ENCODE measurements at regions not wholly inside any gene's neighbourhood (a gene's known extent, or its start where the extent isn't known, plus 50 kb on each side); places are given as distances from the start of the nearest gene placed in this dataset.
"Not testable (repeated sequence)": the region's sequence is repeated elsewhere in the genome, so short reads cannot be mapped to it uniquely, and the experiment has no call there.

DNA sequence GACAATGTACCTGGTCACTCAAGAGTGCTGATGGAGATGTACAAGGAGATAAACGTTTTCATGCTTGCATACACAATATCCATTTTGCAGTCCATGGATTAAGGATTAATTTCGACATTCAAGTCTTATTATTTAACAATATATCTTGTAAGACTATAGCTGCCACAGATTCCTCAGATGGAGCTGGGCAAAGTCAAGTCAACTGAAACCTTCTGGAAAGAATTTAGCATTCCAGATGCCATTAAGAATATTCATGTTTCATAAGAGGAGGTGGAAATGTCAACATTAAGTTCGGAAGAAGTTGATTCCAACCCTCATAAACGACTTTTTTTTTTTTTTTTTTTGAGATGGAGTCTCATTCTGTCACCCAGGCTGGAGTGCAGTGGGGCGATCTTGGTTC lies 126.0 kb downstream of the SHANK2 start:
- intact Hi-C loops (cut with micrococcal nuclease); H3K36me3 Mint-ChIP-seq (ENCODE audit: low read depth); H3K9me3 Mint-ChIP-seq; H3K4me1 Mint-ChIP-seq (ENCODE audit: low read depth); H3K4me3 Mint-ChIP-seq (ENCODE audit: low read depth); H3K27me3 Mint-ChIP-seq (ENCODE audit: low read depth); H3K27ac Mint-ChIP-seq; DNase-seq (ENCODE audit: low spot score): not testable (repeated sequence)

DNA sequence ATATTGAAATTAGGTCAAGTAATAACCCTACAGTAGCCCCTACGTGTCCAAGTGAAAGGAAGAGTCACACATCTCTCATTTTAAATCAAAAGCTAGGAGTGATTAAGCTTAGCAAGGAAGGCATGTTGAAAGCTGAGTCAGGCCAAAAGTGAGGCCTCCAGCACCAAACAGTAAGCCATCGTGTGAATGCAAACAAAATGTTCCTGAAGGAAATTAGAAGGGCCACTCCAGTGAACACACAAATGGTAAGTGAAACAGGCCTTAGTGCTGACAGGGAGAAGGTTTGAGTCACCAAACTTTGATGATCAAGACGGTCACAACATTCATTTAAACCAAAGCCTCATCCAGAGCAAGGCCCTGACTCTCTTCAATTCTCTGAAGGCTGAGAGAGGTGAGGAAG lies 127.2 kb downstream of the SHANK2 start:
- Mint-ChIP-seq H3K36me3 (ENCODE audit: low read depth) (no peaks in the 10 kb centered on the region), H3K9me3 (peaks cover 5% of the 10 kb centered on the region), H3K27me3 (ENCODE audit: low read depth) (no peaks in the 10 kb centered on the region), H3K27ac (no peak overlapping the region), H3K4me3 (ENCODE audit: low read depth) (no peak overlapping the region), H3K4me1 (ENCODE audit: low read depth) (no peaks in the 10 kb centered on the region)
- intact Hi-C loops (cut with micrococcal nuclease), result no loop called here
- DNase-seq (ENCODE audit: low spot score), result no peak

DNA sequence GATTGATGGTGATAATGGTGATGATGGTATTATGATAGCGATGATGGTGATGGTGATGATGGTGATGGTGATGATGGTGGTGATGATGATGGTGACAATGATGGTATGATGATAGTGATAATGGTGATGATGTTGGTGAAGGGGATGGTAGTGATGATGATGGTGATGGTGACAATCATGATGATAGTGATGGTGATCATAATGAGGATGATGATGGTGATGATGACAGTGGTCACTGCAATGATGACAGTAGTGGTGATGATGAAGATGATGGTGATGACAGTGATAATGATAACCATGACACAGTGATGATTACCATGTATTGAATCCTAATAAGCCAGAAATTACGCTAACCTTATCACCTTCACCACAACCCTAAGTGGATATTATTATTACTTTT lies 128.2 kb downstream of the SHANK2 start:
- intact Hi-C loops (cut with micrococcal nuclease), result no loop called here
- Mint-ChIP-seq H3K27me3 (ENCODE audit: low read depth) (peaks cover 1% of the 10 kb centered on the region), H3K4me3 (ENCODE audit: low read depth) (no peak overlapping the region), H3K9me3 (peaks cover 5% of the 10 kb centered on the region), H3K27ac (no peak overlapping the region), H3K4me1 (ENCODE audit: low read depth) (no peaks in the 10 kb centered on the region), H3K36me3 (ENCODE audit: low read depth) (no peaks in the 10 kb centered on the region)
- DNase-seq (ENCODE audit: low spot score), result no peak

DNA sequence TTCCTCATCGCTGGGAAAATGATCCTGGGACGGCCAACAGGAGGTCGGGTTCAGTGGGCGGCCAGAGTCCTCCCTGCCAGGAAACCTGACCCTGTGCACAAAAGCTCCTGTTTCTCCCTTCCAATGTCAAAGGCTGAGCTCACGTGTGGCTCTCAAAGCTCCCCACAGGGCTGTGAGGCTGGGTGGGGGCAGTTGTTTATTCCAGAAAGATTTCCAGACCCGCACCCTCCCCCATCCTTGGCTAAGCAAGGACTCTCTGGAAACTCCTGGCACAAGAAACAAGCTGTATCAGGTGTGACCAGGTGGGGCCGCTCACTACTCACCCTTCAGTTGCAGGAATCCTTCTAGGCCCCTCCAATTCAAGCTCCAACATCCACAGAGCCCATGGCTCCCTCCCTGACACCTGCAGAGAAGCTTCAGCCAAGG lies 131.9 kb downstream of the SHANK2 start:
- no peaks in the 10 kb centered on the region for H3K4me1 Mint-ChIP-seq (ENCODE audit: low read depth)
- no peak overlapping the region for H3K4me3 Mint-ChIP-seq (ENCODE audit: low read depth)
- no peak overlapping the region for H3K27ac Mint-ChIP-seq
- H3K36me3 Mint-ChIP-seq (ENCODE audit: low read depth), result no peaks in the 10 kb centered on the region
- H3K9me3 Mint-ChIP-seq, result peaks cover 5% of the 10 kb centered on the region
- intact Hi-C loops (cut with micrococcal nuclease), result no loop called here
- no peak for DNase-seq (ENCODE audit: low spot score)
- peaks cover 1% of the 10 kb centered on the region for H3K27me3 Mint-ChIP-seq (ENCODE audit: low read depth)

DNA sequence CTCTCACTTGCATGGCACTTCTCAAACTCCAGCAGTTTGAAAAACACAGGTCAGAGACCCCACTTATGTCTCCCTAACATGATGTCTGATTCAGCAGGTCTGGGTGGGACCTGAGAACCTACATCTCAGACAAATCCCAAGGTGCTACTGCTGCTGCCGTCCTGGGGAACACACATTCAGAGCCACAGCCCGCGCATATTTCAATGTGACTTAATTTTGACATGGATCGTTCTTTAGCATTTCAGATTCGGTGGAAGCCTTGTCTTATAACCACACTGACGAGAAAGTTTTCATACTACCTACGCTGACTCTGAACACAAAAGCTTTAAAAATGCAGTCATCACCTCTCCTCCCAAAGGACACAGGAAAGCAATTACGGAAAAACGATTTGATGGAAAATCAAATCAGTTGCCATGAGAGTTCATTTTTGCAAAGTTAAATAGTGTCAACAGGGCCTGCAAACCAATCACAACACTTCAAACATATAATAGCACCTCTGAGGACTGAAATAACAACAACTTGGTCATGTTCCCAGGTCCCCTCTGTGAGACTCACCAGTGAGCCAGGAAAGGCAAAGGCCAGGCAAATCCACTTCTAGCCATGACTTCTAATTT lies 132.6 kb downstream of the SHANK2 start:
- Mint-ChIP-seq H3K4me3 (ENCODE audit: low read depth) (no peak overlapping the region), H3K27me3 (ENCODE audit: low read depth) (peaks cover 1% of the 10 kb centered on the region), H3K27ac (no peak overlapping the region), H3K9me3 (peaks cover 5% of the 10 kb centered on the region), H3K36me3 (ENCODE audit: low read depth) (no peaks in the 10 kb centered on the region), H3K4me1 (ENCODE audit: low read depth) (no peaks in the 10 kb centered on the region)
- DNase-seq (ENCODE audit: low spot score), result no peak
- intact Hi-C loops (cut with micrococcal nuclease), result no loop called here

DNA sequence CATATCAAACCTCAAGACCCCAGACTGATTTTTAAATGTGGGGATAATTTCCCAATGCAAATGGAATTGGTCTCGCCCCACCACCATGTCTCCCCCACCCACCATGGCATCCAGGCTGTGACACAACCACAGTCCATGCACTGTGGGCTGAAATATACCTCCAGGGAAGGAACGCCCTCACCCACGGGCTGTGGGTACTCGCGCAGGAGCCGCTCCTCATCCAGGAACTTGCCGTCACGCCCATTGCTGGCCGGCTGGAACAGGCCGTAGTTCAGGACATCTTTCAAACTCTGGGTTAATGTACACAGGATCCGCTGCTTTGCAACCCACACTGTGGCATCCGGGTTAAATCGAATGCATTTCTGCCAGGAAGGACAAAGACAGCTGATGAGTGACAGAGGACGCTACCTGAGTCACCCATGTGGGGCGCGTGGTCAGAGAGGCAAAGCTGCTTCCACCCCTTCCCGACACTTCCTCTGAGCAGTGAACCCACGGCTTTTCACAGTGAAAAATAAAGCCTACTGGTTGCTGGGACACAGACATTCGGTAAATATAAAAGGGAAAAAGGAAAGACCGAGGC lies 133.6 kb downstream of the SHANK2 start:
- H3K27me3 Mint-ChIP-seq (ENCODE audit: low read depth), result peaks cover 1% of the 10 kb centered on the region
- no peak overlapping the region for H3K27ac Mint-ChIP-seq
- intact Hi-C loops (cut with micrococcal nuclease), result no loop called here
- peaks cover under 1% of the 10 kb centered on the region for H3K9me3 Mint-ChIP-seq
- H3K36me3 Mint-ChIP-seq (ENCODE audit: low read depth), result no peaks in the 10 kb centered on the region
- no peaks in the 10 kb centered on the region for H3K4me1 Mint-ChIP-seq (ENCODE audit: low read depth)
- no peak for DNase-seq (ENCODE audit: low spot score)
- H3K4me3 Mint-ChIP-seq (ENCODE audit: low read depth), result no peak overlapping the region

DNA sequence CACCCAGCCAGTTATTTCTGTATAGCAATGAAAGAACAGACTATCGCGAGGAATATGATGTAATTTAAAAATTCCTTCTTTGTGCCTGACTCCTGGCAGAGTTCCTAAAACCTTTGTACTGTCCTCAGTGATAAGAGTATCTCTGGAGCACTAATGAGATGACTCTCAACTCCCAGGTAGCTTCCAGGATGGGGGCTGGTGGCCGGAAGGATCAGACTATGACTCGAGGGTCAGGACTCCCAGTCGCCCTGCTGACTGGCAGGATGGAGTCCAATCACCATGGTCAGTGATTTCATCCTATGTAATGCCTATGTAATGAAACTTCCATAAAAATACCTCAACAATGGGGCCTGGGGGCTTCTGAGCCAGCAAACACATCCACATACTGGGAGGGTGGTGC lies 135.1 kb downstream of the SHANK2 start:
- DNase-seq (ENCODE audit: low spot score), result no peak
- Mint-ChIP-seq H3K4me1 (ENCODE audit: low read depth) (no peaks in the 10 kb centered on the region), H3K27ac (no peak overlapping the region), H3K9me3 (no peaks in the 10 kb centered on the region), H3K36me3 (ENCODE audit: low read depth) (no peaks in the 10 kb centered on the region), H3K4me3 (ENCODE audit: low read depth) (no peak overlapping the region), H3K27me3 (ENCODE audit: low read depth) (peaks cover 1% of the 10 kb centered on the region)
- intact Hi-C loops (cut with micrococcal nuclease), result no loop called here

DNA sequence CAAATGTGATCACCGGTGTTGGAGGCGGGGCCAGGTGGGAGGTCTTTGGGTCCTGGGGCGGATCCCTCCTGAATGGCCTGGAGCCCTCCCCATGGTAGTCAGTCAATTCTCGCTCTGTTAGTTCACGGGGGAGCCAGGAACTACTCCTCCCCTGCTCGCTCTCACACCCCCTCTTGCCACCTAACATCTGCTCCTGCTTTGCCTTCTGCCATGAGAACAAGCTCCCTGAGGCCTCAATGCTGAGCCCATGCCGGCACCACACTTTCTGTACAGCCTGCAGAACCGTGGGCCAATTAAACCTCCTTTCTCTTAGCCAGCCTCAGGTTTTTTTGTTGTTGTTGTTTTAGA lies 135.7 kb downstream of the SHANK2 start:
- H3K4me3 Mint-ChIP-seq (ENCODE audit: low read depth), result no peak overlapping the region
- intact Hi-C loops (cut with micrococcal nuclease), result no loop called here
- H3K9me3 Mint-ChIP-seq, result no peaks in the 10 kb centered on the region
- H3K36me3 Mint-ChIP-seq (ENCODE audit: low read depth), result no peaks in the 10 kb centered on the region
- H3K27ac Mint-ChIP-seq, result no peak overlapping the region
- no peaks in the 10 kb centered on the region for H3K4me1 Mint-ChIP-seq (ENCODE audit: low read depth)
- no peak for DNase-seq (ENCODE audit: low spot score)
- H3K27me3 Mint-ChIP-seq (ENCODE audit: low read depth), result peaks cover 1% of the 10 kb centered on the region

DNA sequence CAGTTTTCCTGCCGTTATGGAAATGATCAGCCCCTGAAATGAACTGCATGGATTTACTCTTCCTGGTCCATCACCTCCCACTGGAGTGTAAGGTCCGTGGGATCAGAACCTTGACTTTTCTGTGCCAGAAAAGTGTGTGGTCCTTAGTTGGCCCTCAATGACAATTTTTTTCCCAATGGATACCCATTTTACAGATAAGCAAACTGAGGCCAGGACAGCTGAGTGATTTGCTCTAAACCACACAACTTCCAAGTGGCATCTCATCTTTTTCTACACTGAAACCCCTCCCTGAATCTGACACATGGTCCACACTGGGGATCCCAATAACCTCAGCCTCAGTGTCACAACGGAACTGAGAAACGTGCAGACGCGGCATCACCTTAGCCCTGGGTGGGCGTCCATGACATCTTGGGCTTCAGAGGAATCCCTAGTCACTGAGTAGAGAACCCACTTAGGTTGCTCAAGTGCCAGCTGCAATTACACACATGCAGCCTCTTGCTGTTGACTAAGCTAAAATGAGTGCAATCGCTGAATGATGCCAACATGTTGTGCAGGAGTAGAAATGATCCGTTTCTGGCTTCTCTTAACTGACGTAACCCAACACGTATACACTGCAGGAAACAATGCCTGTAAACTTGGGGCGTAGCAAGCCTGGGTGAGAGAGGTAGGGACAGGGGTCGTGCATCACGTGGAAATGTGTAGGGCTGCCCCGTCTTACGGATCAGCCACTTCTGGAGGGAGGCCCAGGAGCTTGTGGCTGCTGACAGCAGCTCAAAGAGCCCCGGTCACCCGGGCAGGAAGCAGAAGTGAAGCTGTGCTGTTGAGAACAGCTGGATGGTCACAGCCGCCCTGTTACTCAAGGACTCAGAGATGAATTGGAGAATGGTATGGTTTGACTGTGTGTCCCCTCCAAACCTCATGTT lies 136.3 kb downstream of the SHANK2 start:
- intact Hi-C loops (cut with micrococcal nuclease), result no loop called here
- DNase-seq (ENCODE audit: low spot score), result no peak
- Mint-ChIP-seq H3K4me1 (ENCODE audit: low read depth) (no peaks in the 10 kb centered on the region), H3K9me3 (no peaks in the 10 kb centered on the region), H3K27ac (no peak overlapping the region), H3K36me3 (ENCODE audit: low read depth) (no peaks in the 10 kb centered on the region), H3K27me3 (ENCODE audit: low read depth) (peaks cover 1% of the 10 kb centered on the region), H3K4me3 (ENCODE audit: low read depth) (no peak overlapping the region)

DNA sequence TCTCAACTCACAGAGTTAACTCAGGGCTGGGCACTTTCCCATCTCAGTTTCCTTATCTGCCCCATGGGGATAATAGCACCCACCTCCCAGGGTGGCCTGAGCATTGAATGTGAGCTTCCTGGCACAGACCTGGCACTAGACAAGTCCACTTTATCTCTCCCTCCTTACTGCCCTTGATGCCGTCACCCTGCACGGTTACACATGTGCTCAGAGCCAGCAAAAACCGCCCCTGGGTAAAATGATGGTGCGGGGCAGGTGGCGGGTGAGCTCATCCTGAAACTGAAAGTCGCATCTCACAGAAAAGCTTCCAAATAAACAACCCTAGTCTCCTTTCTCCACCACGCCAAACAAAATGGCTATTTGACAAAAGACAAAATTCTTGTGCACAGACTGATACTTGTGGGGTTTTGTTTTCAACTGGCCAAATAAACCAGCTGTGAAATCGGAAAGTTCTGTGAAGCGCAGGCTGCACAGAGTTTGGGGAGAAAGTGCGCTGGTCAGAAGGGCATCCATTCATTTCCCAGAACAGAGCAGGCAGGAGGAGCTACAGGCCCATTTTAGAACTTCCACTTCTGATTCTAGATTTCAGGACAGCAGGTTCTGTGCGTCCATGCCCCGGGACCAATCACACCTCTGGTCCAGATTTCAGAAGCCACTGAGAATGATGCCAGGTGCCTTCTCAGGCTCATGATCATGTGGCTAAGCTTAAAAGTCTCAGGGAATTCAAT lies 138.1 kb downstream of the SHANK2 start:
- no peak for DNase-seq (ENCODE audit: low spot score)
- H3K27ac Mint-ChIP-seq, result no peak overlapping the region
- intact Hi-C loops (cut with micrococcal nuclease), result no loop called here
- no peaks in the 10 kb centered on the region for H3K9me3 Mint-ChIP-seq
- H3K4me1 Mint-ChIP-seq (ENCODE audit: low read depth), result no peaks in the 10 kb centered on the region
- H3K4me3 Mint-ChIP-seq (ENCODE audit: low read depth), result no peak overlapping the region
- no peaks in the 10 kb centered on the region for H3K27me3 Mint-ChIP-seq (ENCODE audit: low read depth)
- H3K36me3 Mint-ChIP-seq (ENCODE audit: low read depth), result no peaks in the 10 kb centered on the region

DNA sequence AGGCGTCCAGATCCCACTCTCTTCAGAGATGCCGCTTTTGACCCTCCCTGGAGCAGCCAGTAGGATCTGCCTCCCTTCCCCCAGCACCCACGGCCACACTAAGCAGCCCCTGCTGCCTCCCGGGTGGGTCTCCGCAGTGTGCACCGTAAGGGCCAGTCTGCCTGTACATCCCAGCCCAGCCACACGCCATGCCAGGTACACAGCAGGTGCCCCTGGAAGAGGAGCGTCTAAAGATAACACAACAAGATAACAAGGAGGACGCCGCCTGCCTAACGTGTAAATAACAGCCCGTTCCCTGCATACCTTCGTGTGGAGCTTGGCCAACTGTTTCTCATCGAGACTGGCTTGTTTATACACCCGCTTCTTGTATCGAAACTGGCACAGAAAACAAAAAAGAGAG lies 139.4 kb downstream of the SHANK2 start:
- Mint-ChIP-seq H3K4me3 (ENCODE audit: low read depth) (no peak overlapping the region), H3K36me3 (ENCODE audit: low read depth) (no peaks in the 10 kb centered on the region), H3K27ac (no peak overlapping the region), H3K4me1 (ENCODE audit: low read depth) (no peaks in the 10 kb centered on the region), H3K27me3 (ENCODE audit: low read depth) (no peaks in the 10 kb centered on the region), H3K9me3 (no peaks in the 10 kb centered on the region)
- intact Hi-C loops (cut with micrococcal nuclease), result no loop called here
- no peak for DNase-seq (ENCODE audit: low spot score)

DNA sequence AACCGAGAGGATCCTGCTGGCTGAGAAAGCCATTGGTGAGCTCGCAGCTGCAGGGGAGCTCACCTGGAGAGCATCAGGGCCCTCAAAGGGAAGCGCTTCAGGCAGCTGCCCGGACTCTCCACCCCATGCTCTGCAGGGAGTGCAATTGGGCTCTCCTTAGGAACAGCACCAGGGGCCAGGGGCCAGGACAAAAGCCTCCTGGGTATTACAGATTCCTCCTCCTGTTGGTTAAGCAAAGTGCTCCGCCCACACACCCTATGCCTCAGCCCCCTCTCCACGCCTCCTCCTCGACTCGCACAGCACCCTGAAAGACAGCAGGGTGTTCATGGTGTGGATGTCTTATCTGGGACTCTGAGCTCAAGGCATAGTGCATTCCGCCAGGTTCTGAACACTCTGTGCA lies 139.9 kb downstream of the SHANK2 start:
- H3K4me1 Mint-ChIP-seq (ENCODE audit: low read depth), result no peaks in the 10 kb centered on the region
- H3K36me3 Mint-ChIP-seq (ENCODE audit: low read depth), result no peaks in the 10 kb centered on the region
- no peak overlapping the region for H3K4me3 Mint-ChIP-seq (ENCODE audit: low read depth)
- DNase-seq (ENCODE audit: low spot score), result no peak
- intact Hi-C loops (cut with micrococcal nuclease), result no loop called here
- no peaks in the 10 kb centered on the region for H3K27me3 Mint-ChIP-seq (ENCODE audit: low read depth)
- no peaks in the 10 kb centered on the region for H3K9me3 Mint-ChIP-seq
- H3K27ac Mint-ChIP-seq, result no peak overlapping the region

DNA sequence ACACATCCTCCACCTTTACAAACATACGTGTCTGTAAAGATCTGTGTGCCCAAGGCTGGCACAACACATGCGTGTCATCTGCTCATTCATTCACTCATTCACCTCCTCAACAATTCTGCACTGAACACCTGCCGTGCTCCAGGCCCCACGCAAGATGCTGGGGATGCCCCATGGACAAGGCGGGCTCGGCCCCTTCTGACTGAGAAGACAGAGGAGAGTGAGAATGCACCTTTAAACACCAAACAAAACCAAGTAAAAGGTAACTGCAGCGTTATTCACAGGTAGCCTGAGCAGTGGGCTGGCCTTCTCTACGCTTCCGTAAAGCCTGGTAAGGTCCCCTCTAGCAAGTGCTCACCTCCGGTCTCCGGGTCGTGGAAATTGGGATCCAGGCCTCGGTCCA lies 142.8 kb downstream of the SHANK2 start:
- Mint-ChIP-seq H3K4me3 (ENCODE audit: low read depth) (no peak overlapping the region), H3K36me3 (ENCODE audit: low read depth) (no peaks in the 10 kb centered on the region), H3K4me1 (ENCODE audit: low read depth) (no peaks in the 10 kb centered on the region), H3K27me3 (ENCODE audit: low read depth) (no peaks in the 10 kb centered on the region), H3K27ac (no peak overlapping the region), H3K9me3 (no peaks in the 10 kb centered on the region)
- intact Hi-C loops (cut with micrococcal nuclease), result no loop called here
- no peak for DNase-seq (ENCODE audit: low spot score)

All from activated T-helper 2 cell treated with anti-CD3 and anti-CD28 coated beads, Interferon-gamma antibody, Interleukin-2, Interleukin-4, amounts not matched to agents 10 μg/mL and 5 μg/mL and 100 μg/mL, durations not matched to agents 14 hours and 24 hours and 36 hours (primary cell).